Fibroblast of peridontal ligament (primary cell): ENCODE measurements at regions not wholly inside any gene's neighbourhood (a gene's known extent, or its start where the extent isn't known, plus 50 kb on each side); places are given as distances from the start of the nearest gene placed in this dataset.
A peak's percentile ranks its signal among the peaks of the same experiment; 100 is the strongest.

Source experiments
- DNase-seq: peaks from one replicate; pipeline ENCODE4 v3.0.0-alpha.2; 2010; ENCODE audit errors: extremely low read depth

DNA sequence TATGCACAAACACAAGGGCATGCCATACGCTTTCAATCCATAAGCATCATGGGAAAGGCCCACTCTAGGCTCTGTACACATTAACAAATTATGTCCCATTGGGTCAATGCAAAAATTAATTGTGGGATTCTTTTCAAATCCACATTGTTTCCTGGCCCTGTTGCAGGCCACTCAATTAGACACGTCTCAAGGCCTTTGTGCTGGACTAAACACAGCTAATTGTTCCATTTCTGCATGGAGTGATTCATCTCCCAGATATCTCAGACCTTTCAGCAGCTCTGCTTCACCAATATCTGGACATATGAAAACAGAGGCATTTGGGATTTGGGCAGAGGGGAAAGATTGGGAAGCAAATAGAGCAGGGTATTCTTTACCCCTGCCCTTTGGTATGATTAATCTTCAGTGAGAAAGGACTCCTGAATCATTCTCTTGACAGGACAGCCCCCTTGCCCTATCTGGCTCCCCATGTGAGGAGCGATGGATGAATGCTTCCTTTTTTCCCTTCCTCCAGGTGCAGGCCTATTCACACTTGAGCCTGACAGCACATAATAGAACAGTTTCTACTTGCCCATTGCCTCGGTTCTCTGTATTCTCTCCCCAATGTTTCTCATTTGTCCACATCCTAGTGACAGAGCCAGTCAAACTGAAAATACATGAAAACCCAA is 547.6 kb downstream of the HAO1 start:
- peak; percentile 11 for DNase-seq

DNA sequence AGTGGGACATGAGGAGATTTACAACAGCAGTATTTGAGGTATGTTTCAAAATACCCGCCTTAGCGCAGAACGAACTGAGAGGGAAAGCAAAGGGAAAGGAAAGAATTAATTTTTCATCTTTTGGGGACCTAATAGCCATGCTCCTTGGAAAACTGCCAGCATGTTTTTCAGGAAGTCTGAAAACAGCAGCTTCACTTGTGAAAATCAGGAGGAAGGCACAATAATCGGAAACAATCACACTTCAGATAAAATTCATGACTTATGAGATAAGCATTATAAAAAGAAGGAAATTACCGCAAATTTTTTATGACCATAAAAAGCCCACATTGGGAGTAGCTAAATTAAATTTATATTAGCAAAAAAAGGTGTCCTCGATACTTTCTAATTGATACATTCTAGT is 541.1 kb downstream of the HAO1 start:
- no peak for DNase-seq

DNA sequence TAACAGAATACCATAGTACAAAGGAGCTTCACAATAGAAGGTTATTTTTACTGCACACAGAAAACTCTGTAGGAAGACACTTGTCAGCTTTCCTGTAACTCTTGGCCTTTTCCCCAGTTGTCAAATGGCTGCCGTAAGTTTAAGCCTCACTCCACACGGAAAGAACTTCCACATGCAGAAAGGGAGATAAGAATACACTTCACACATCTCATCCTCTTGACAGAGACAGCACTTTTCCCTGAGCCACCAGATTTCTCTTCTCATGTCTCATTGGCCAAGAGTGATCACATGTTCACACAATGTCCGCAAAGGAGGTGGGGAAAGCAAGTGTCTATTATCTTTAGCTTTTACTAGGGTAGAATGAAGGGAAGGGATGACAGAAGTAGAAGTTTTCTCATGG is 540.7 kb downstream of the HAO1 start:
- DNase-seq, result no peak

DNA sequence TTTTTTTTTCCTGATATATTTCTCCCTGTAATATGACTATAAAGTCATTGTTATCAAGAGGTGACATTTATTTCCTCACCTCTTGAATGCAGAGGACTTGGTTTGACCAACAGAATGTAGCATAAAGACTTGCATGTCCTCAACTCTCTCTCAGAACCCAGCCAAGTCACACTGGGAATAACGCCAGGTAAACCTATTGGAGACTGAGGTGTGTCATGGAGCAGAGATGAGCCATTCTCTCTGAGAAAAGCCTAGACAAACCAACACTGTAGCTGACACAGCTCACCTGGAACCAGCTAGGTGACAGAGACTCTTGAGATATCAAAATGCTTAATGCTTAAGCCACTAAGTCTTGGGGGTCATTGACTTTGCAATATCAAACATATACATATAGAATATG is 533.6 kb downstream of the HAO1 start:
- DNase-seq, result no peak

DNA sequence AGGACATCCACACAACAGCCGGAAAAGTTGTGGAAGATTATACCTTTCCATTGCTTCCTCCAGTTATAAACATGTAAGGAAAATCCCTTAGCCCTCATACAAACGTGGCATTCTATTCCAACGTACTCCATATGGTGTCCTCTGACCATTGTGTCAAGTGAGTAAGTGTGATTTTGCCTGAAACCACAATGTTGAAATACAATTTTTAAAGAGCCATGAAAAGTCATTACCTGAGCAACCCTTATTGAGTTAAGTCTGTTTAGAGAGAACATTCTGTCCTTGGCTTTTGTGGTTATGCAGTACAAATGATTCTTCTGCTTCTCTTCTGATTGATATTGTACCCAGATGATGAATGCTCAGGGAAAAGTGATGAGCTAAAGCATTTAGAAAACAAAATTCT is 530.1 kb downstream of the HAO1 start:
- no peak for DNase-seq

DNA sequence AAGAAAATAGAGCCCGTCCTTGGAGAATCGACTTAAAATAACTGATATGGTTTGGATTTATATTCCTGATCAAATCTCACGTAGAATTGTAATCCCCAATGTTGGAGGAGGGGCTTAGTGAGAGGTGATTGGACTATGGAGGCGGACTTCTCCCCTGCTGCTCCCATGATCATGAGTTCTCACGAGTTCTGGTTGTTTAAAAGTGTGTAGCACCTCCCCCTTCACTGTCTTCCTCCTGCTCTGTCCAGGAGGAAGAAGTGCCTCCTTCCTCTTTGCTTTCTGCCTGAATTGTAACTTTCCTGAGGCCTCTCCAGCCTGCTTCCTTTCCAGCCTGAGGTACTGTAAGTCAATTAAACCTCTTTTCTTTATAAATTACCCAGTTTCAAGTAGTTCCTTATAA is 529.2 kb downstream of the HAO1 start:
- DNase-seq, result no peak

DNA sequence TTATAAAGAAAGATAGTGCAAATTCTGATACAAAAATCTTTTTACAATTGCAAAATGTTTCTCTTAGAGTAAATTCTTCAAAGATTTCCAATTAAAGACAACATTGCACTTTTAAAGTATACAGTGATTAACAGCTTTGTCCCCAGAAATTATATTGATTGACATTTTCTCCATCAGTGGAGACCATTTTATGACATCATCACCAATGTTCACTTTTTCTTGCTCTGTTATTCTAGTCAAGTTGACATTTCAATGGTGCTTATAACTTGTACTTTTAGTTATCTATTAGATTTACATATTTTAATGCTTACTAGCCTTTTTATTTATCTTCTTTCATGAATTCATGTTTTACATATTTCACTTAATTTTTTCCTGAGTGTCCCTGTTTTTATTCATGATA is 524.8 kb downstream of the HAO1 start:
- DNase-seq, result no peak

DNA sequence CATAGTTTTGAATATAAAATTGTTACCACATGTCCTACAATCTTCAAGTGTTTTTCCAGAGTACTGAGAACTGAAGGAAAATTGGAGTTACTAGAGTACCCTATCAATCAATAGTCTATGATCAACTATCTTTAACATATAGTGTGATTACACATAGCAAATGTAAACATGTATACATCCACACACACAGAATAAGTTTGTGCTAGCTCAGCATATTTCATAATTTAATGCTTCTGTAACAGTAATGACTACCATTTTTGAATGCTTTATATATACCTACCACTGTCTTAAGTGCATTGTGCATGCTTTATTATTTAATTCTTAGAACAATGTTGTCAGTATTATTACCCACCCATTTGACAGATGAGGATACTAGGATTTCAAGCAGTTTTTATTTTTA is 523.9 kb downstream of the HAO1 start:
- no peak for DNase-seq

DNA sequence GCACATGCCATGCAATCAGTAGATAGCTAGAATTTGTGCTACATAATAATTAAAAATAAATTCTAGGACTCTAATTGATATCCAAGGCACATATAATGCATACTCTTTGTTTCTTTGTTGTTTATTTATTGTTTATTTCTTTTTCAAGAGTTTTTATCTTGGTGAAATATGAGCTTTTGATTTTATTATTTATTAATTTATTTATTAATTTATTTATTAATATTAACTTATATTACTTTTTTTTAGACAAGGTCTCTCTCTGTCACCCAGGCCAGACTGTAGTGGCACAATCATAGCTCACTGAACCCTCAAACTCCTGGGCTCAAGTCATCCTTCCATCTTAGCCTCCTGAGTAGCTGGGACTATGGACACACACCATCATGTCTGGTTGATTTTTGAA is 519.9 kb downstream of the HAO1 start:
- no peak for DNase-seq

DNA sequence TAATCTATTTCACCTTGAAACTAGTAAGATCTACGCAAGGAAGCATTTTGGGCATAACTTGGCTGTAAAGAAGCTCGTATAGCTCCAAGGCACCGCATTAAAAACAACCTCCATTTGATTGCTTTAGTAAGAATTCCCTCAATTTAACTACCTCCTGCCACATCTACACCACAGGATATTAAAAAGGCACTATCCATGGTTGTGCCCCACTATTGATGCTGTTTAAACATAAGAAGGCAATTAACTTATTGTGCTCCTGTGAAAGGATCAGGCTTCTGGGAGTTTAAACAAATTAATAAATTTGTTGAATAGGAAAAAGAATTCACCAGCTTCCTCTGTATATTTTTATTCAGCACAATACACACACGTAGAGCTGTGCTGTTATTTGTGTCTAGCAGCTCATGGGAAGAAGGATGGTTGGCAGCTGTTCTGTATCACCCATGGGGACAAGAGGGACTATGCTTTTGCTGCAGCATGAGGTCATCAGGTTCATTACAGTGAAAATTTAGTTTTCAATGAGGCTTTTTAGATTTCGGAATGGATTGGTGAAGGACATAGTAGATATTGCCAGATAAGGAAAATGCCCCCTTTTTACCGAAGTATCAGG is 513.3 kb downstream of the HAO1 start:
- DNase-seq, result no peak

DNA sequence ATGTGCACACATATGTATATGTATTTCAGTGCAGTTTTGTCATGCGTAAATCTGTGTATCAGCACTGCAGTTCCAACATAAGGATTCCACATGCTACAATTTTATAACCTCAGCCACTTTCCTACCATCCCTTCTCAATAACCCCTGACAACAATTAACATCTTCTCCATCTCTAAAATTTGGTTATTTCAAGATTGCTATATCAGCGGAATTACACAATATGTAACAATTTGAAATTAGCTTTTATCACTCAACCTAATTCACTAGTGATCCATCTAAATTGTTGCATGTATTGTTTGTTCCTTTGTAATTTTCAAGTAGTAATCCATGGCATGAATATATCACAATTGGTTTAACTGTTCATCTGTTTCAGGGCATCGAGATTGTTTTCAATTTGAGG is 511.3 kb downstream of the HAO1 start:
- no peak for DNase-seq

DNA sequence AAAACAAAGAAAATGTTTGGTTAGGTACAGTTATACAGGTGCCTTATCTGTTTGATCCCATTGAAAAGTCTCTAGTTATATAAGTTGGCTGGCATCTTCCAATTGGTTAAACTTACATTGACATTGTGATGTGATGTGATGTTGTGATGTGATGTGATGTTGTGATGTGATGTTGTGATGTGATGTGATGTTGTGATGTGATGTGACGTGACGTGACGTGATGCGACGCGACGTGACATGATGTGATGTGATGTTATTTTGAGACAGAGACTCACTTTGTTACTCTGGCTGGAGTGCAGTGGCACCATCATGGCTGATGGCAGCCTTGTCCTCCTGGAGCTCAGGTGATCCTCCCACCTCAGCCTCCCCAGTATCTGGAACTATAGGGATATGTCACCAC is 507.6 kb downstream of the HAO1 start:
- no peak for DNase-seq

DNA sequence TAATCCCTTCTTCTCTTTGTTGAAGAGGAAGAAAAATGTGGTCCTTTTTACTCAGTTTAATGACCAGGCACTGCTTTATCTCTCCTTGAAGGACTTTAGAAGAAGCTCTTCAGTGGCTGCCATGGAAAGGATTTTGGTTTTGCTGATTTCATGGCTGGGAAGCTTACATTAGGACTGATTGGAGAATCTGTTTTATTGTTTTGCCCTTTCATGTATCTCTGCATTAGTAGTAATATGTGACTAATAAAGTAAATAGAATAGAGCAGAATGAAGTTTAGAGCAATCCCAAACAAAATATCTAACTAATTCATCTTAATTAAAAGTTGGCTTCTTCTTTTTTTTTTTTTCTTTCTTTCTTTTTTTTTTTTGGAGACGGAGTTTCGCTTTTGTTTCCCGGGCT is 502.9 kb downstream of the HAO1 start:
- no peak for DNase-seq

DNA sequence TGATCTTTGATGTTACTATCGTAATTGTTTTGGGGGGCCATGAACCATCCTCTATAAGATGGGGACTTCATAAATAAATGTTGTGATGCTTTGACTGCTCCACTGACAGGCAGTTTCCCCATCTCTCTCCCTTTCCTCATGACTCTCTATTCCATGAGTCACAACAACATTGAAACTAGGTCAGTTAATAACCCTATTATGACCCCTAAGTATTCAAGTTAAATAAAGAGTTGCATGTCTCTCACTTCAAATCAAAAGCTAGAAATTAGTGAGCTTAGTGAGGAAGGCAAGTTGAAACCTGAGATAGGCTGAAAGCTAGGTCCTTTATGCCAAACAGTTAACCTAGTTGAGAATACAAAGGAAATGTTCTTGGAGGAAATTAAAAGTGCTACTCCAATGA is 491.0 kb downstream of the HAO1 start:
- no peak for DNase-seq

DNA sequence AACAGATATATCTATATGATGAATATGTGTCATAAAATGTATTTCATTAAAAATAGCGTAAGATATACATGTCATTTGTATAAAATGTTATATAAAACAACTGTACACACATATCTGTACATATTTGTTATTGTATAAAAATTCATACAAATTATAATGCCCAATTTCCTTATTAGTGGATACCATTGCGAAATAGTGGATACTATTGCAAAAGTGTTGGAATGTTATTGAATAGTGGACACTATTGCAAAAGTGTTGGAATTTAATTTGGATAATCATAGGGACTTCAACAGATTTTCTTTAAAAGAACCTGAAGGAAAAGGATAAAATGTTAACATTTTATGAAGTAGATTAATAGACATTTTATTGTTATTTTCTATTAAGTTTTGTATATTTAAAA is 487.4 kb downstream of the HAO1 start:
- DNase-seq, result no peak

DNA sequence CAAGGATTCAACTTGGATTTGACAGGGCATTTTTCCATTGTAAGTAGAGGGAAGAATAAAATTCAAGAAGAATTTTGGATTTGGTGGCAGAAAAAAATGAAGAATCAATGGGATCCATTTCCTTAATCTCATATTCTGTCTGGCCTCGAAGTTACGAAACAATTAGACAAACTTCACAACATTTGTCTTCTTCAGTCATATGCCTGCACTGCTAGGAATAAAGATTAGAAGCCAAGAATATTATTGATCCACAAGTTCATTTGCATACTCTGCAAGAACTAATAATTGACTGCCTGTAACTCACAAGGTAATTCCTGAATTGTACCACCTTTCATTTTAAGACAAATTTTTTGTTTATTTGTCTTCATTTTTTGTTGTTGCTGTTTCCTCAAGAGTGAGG is 486.2 kb downstream of the HAO1 start:
- no peak for DNase-seq

DNA sequence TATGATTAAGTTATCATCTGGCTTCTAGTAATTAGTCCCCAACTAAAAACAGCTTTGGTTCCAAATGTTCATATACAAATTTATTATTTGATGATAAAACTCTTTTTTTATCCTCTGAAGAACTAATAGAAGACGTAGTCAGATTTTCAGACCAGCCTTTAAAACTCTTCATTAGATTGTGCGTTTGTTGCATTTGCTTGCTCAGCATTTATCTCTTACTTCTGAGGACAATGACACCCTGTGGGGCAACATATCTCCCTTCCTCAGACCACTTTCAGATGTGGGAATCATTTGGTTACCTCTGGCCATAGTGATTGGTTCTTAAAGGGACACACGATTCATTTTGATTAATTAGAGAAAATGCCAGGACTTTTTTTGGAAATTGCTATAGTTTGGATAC is 481.8 kb downstream of the HAO1 start:
- no peak for DNase-seq

DNA sequence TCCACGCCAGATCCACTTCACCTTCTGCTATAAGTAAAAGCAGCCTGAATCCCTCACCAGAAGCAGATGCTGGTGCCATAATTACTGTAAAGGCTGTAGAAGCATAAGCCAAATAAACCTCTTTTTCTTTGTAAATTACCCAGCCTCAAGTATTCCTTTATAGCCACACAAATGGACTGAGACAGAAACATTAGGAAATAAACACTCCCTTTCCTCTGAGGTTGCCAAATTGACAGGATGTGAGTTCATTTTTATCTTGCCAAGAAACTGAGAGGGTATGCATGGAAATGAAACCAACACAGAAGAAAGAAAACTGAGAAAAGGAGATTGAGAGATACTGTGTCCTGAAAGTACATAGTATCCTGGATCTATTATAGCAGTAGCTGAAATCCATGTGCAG is 481.2 kb downstream of the HAO1 start:
- peak; percentile 32 for DNase-seq

DNA sequence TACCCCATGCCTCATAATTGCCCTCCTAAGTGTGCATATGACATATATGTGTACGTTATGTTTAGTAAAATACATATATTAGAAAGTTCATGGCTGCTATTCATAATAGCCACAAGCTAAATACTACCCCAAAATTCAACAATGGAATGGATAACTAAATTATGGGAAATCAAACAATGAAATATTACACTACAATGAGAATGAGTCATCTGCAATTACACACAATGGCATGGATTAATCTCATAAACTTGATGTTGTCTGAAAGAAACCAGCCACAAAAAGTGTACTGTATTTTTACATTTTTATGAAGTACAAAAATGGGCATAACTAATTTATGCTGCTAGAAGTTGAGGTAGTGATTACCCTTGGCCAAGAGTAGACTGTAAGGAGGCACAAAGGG is 477.0 kb downstream of the HAO1 start:
- no peak for DNase-seq

DNA sequence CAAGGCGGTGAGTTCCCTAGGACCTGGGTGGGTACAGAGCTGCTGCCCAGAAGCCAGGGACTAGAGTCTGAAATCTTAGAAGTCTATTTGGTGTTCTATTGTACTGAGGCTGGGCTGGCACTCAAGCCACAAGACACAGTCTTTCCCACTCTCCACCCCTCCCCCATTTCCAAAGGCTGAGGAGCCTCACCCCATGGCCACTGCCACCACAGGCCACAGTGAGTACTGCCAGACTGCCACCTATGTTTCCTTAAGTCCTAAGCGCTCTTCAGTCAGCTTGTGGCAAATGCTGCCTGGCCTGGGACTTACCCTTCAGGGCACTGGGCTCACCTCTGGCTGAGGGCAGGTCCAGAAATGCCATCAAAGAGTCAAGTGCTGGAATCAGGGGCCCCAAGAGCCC is 469.3 kb downstream of the HAO1 start:
- DNase-seq, result no peak

DNA sequence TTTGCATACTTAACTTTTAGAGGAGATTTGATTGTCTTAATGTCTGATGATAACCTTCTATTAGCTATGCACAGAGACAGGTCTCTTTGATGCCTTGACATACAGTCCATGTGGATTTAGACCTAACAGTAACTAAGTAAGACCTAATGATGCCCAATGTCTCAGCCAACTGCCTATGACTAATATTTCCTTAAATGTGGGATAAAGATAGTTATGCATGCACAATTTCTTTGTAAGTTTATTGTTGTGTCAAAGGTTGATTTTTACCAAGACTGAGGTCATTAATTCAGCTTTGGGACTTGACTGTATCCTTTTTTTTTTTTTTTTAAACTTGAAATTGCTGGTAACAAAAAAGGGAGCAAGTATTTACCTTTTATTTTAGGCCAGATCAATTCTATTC is 450.0 kb downstream of the HAO1 start:
- no peak for DNase-seq

DNA sequence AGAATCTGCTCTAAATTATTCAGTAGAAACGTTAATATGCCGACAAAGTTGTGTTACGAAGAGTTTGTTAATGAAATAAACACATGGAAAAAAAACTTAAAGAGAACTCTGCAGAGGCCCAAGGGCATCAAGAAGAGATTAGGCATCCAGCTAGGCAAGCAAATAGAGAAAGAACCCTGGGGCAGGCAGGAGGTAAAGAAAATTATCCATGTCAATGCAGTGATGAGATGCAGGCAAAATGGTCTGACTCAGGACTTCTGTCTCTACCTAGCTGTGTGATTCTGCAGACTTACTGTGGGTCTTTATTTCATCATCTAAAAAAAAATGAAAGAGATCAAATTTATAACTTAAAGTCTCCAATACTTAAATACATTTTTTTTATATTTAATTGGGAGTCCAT is 448.0 kb downstream of the HAO1 start:
- no peak for DNase-seq

DNA sequence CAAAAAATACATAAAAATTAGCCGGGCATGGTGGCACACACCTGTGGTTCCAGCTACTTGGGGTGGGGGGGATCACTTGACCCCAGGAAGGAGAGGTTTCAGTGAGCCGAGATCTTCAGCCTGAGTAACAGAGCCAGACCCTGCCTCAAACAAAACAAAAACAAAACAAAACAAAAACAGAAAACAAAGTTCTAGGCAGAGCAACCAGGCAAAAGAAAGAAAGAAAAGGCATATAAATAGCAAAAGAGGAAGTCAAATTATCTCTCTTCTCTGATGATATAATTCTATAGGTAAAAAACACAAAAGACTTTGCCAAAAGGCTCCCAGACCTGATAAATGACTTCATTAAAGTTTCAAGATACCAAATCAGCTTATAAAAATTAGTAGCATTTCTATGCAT is 446.9 kb downstream of the HAO1 start:
- no peak for DNase-seq

DNA sequence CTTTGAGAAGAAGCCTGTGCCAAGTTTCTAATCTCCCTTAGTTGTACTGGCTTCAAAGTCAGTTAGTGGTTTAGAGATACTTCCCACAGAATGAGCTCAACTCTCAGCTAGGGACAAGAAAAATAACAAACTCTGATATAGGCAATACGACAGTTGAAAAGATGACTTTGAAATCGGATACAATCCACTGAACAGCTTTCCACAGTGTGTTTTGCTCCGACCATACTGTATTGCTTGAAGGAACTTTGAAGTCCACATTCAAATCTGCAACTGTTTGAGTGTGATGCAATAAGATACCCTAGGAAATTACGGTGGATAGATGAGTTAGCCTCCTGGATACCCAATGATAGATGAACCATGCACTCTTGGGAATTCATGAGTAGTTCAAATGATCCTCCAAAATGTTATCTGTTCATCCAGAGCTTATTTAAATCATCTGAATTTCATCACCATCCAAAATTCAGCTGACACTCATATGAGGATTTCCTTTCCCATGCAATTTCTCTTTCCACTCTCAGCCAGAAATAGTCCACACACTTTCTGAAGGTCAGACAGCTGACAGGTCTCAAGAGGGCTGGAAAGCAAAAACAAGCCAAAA is 443.8 kb downstream of the HAO1 start:
- peak; percentile 62 for DNase-seq
